ACC112 (cell line): ENCODE measurements at regions not wholly inside any gene's neighbourhood (a gene's known extent, or its start where the extent isn't known, plus 50 kb on each side); places are given as distances from the start of the nearest gene placed in this dataset.

Experiments used
- H2AFZ ChIP-seq: fragments of 200-600 bp; sonication (generic); one replicate; pipeline ENCODE4 v1.6.0; 2017; ENCODE audit warnings: antibody characterized with exemption, low read length; ENCODE audit not compliant: unreplicated experiment
- H3K27ac ChIP-seq: fragments of 200-600 bp; sonication (generic); 2 replicates; pipeline ENCODE4 v1.5.1; 2014; ENCODE audit warnings: low read depth, mild to moderate bottlenecking, antibody characterized with exemption, low read length, moderate library complexity
- H3K27me3 ChIP-seq: fragments of 200-600 bp; sonication (generic); 2 replicates; pipeline ENCODE4 v1.6.1; 2014; ENCODE audit warnings: mild to moderate bottlenecking, antibody characterized with exemption, low read length, moderate library complexity, mixed read lengths; ENCODE audit not compliant: insufficient read depth
- H3K36me3 ChIP-seq: fragments of 200-600 bp; sonication (generic); 2 replicates; pipeline ENCODE4 v1.6.1; 2016; ENCODE audit warnings: mild to moderate bottlenecking, antibody characterized with exemption, low read length, moderate library complexity, mixed read lengths; ENCODE audit not compliant: insufficient read depth
- H3K4me1 ChIP-seq: fragments of 200-600 bp; sonication (generic); one replicate; pipeline ENCODE4 v1.6.1; 2016; ENCODE audit warnings: low read length, mixed read lengths; ENCODE audit not compliant: insufficient read depth, unreplicated experiment, control insufficient read depth
- H3K4me3 ChIP-seq: fragments of 200-600 bp; sonication (generic); 2 replicates; pipeline ENCODE4 v1.5.1; 2014; ENCODE audit warnings: mild to moderate bottlenecking, low read depth, low read length
- H3K79me2 ChIP-seq: fragments of 200-600 bp; sonication (generic); one replicate; pipeline ENCODE4 v1.6.0; 2016; ENCODE audit warnings: low read length; ENCODE audit not compliant: control insufficient read depth, unreplicated experiment, insufficient read depth

GRCh38 chr6:67073938-67074337, 1366.9 kb upstream of the EYS start:
- H3K27me3 ChIP-seq = no peaks in the 10 kb centered on the region
- H2AFZ ChIP-seq = no peak overlapping the region
- no peaks in the 10 kb centered on the region for H3K4me1 ChIP-seq
- no peaks in the 10 kb centered on the region for H3K79me2 ChIP-seq
- no peak overlapping the region for H3K4me3 ChIP-seq
- H3K27ac ChIP-seq = no peak overlapping the region
- H3K36me3 ChIP-seq = no peaks in the 10 kb centered on the region

GRCh38 chr6:67068781-67069180, 1361.8 kb upstream of the EYS start:
- no peaks in the 10 kb centered on the region for H3K36me3 ChIP-seq
- H3K79me2 ChIP-seq = no peaks in the 10 kb centered on the region

DNA sequence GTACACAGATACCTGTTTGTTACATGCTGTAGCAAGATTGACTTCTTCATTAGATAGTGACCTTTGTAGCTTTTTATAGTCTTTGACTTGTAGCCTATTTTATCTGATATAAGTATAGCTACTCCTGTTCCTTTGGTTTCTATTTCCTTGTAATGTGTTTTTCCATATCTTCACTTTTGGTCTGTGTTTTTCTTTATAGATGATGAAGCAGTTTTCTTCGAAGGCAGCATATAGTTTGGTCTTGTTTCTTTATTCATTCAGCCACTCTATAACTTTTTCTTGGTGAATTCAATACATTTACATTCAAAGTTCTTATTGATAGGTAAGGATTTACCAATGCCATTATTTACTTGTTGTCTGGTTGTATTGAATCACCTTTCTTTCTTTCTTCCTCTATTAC, 1357.3 kb upstream of the EYS start:
- no peak overlapping the region for H3K27ac ChIP-seq
- no peak overlapping the region for H3K4me3 ChIP-seq
- no peak overlapping the region for H2AFZ ChIP-seq

More at GRCh38 chr6:67068781-67069180, 1361.8 kb upstream of the EYS start:
- no peak overlapping the region for H3K27ac ChIP-seq
- no peak overlapping the region for H3K4me3 ChIP-seq
- no peaks in the 10 kb centered on the region for H3K4me1 ChIP-seq
- no peaks in the 10 kb centered on the region for H3K27me3 ChIP-seq
- no peak overlapping the region for H2AFZ ChIP-seq

GRCh38 chr6:67047996-67048395, 1341.0 kb upstream of the EYS start:
- Histone ChIP-seq H3K79me2 (no peaks in the 10 kb centered on the region), H3K4me3 (no peak overlapping the region), H3K27ac (no peak overlapping the region), H3K36me3 (no peaks in the 10 kb centered on the region), H3K4me1 (no peaks in the 10 kb centered on the region), H3K27me3 (no peaks in the 10 kb centered on the region), H2AFZ (no peak overlapping the region)

More for the DNA sequence above, 1357.3 kb upstream of the EYS start:
- no peaks in the 10 kb centered on the region for H3K79me2 ChIP-seq
- no peaks in the 10 kb centered on the region for H3K27me3 ChIP-seq
- H3K36me3 ChIP-seq = no peaks in the 10 kb centered on the region
- no peaks in the 10 kb centered on the region for H3K4me1 ChIP-seq

DNA sequence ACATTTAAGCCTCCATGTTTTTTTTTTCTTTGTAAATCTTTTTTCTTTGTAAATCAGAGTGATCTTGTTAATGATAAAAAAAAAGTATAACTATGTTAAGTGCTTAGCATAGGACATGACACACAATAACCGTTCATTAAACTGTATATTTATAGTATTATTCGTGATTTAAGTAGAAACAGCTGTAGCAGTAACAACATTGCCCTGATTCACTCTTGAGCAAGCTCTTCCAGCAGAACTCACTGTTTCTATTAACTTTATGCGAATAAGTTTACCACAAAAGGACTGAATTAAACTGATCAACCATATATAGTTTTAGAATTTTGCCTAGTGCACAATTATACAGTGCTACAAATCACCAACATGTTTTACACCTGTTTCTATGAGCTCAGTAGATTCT, 1338.0 kb upstream of the EYS start:
- no peaks in the 10 kb centered on the region for H3K79me2 ChIP-seq
- H2AFZ ChIP-seq = no peak overlapping the region
- H3K36me3 ChIP-seq = no peaks in the 10 kb centered on the region
- H3K27me3 ChIP-seq = no peaks in the 10 kb centered on the region
- no peak overlapping the region for H3K27ac ChIP-seq
- H3K4me3 ChIP-seq = no peak overlapping the region
- no peaks in the 10 kb centered on the region for H3K4me1 ChIP-seq

DNA sequence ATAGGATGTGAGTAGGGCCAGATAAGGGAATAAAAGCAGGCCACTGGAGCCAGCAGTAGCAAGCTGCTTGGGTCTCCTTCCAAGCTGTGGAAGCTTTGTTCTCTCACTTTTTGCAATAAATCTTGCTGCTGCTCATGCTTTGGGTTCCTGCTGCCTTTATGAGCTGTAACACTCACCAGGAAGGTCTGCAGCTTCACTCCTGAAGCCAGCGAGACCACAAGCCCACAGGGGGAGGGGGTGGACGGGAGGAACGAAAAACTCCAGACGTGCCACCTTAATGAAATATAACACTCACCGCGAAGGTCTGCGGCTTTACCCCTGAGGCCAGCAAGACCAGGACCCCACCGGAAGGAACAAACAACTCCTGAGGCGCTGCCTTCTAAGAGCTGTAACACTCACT, 1324.4 kb upstream of the EYS start:
- no peak overlapping the region for H2AFZ ChIP-seq
- H3K79me2 ChIP-seq = no peaks in the 10 kb centered on the region
- no peaks in the 10 kb centered on the region for H3K4me1 ChIP-seq
- no peaks in the 10 kb centered on the region for H3K27me3 ChIP-seq
- no peak overlapping the region for H3K4me3 ChIP-seq
- no peaks in the 10 kb centered on the region for H3K36me3 ChIP-seq
- H3K27ac ChIP-seq = no peak overlapping the region

GRCh38 chr6:67030861-67031260, 1323.8 kb upstream of the EYS start:
- no peak overlapping the region for H3K4me3 ChIP-seq
- H2AFZ ChIP-seq = no peak overlapping the region
- no peaks in the 10 kb centered on the region for H3K79me2 ChIP-seq
- no peaks in the 10 kb centered on the region for H3K27me3 ChIP-seq
- no peak overlapping the region for H3K27ac ChIP-seq
- no peaks in the 10 kb centered on the region for H3K36me3 ChIP-seq
- no peaks in the 10 kb centered on the region for H3K4me1 ChIP-seq

- Histone ChIP-seq H3K27ac (no peak overlapping the region), H3K36me3 (no peaks in the 10 kb centered on the region), H3K4me3 (no peak overlapping the region), H3K79me2 (no peaks in the 10 kb centered on the region), H3K27me3 (no peaks in the 10 kb centered on the region), H3K4me1 (no peaks in the 10 kb centered on the region), H2AFZ (no peak overlapping the region)
Measured at GRCh38 chr6:67016921-67017460, 1310.0 kb upstream of the EYS start.

DNA sequence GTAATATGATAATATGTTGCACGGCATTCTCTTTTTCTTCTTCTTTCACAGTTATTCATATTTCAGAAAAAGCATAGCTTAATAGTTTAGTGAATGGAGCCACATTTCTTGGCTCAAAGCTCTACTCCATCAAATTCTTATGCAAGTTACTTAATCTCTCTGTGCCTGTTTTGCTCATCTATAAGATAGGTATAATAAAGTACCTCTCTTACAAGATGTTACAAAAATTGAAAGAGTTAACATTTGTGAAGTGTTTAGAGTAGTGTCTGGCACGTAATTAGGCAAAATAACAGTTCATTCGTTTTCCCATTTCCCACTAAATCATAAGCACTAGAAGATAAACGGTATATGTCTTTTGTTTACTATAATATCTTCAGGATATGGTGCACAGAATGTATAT, 1304.4 kb upstream of the EYS start:
- H3K79me2 ChIP-seq = no peaks in the 10 kb centered on the region
- H3K27ac ChIP-seq = no peak overlapping the region
- H3K4me3 ChIP-seq = no peak overlapping the region
- no peaks in the 10 kb centered on the region for H3K27me3 ChIP-seq
- no peaks in the 10 kb centered on the region for H3K36me3 ChIP-seq
- no peaks in the 10 kb centered on the region for H3K4me1 ChIP-seq
- H2AFZ ChIP-seq = no peak overlapping the region

DNA sequence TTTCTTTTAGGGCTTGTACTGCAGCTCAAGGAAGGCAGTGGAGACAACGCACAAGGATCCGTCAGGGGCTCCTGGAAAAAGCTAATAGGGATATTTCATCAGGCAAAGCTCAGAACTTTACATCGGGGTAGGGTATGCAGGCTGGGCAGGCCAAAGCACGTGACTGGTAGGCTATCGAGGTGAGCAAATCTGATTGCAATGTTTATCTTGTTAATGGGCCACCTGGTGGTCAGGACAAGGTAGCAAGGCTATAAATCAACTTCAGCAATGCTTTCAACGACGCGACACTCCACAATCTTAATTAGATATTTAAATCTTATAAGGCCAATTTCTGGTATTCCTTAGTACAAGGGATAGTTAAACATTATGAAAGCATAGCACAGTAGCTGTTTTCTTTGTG, 1302.8 kb upstream of the EYS start:
- Histone ChIP-seq H2AFZ (no peak overlapping the region), H3K36me3 (no peaks in the 10 kb centered on the region), H3K79me2 (no peaks in the 10 kb centered on the region), H3K27ac (no peak overlapping the region), H3K4me3 (no peak overlapping the region), H3K27me3 (no peaks in the 10 kb centered on the region), H3K4me1 (no peaks in the 10 kb centered on the region)

DNA sequence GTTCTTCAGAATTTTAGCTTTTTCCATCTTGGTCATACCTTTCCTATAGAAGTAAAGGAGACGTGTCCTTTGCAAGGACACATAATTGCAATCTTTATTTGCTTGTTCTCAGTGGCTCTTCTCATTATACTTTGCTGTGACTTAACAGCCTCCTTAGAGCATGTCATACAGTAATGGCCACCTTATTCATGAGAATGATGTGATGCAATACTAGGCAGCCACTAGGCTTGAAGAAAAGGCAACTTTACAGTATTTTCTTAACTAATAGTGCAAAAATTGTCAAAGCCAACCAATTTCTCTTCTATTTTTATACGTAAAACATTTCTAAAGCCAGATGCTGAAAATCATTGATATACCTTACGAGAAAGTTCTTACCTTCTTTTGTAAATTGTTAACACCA, 1296.8 kb upstream of the EYS start:
- H2AFZ ChIP-seq = no peak overlapping the region
- no peaks in the 10 kb centered on the region for H3K79me2 ChIP-seq
- H3K27me3 ChIP-seq = no peaks in the 10 kb centered on the region
- no peak overlapping the region for H3K4me3 ChIP-seq
- H3K4me1 ChIP-seq = no peaks in the 10 kb centered on the region
- H3K27ac ChIP-seq = no peak overlapping the region
- no peaks in the 10 kb centered on the region for H3K36me3 ChIP-seq
